Suprapubic skin (tissue), 4 donors: ENCODE measurements at regions not wholly inside any gene's neighbourhood (a gene's known extent, or its start where the extent isn't known, plus 50 kb on each side); places are given as distances from the start of the nearest gene placed in this dataset.
"Not testable (repeated sequence)": the region's sequence is repeated elsewhere in the genome, so short reads cannot be mapped to it uniquely, and the experiment has no call there.

Source experiments
- CTCF ChIP-seq, 2 donors: fragments of 200-600 bp in 1 of 2; fragments of 450-650 bp in 1 of 2; sonication (generic) in 1 of 2; IDR thresholded peaks; one replicate each; pipeline ENCODE4 v1.5.1; 2016 to 2019; ENCODE audit warnings: antibody characterized with exemption in 2 of 2, mild to moderate bottlenecking in 1 of 2, moderate library complexity in 1 of 2
- EP300 ChIP-seq: sonication (generic); formaldehyde crosslinking; IDR thresholded peaks from one replicate; pipeline ENCODE4 v1.6.1; 2017; ENCODE audit warnings: antibody characterized with exemption
- POLR2AphosphoS5 ChIP-seq, 3 donors: sonication (generic); formaldehyde crosslinking; IDR thresholded peaks; one replicate each; pipeline ENCODE4 v1.6.1; 2017; ENCODE audit warnings: antibody characterized with exemption in 3 of 3

- not testable (repeated sequence) for TF ChIP-seq EP300; POLR2AphosphoS5 (IDR thresholded peaks at IDR 0.05); CTCF (IDR thresholded peaks at IDR 0.05)
Observed at GRCh38 chr5:163907783-163908182, 402.4 kb downstream of the MAT2B start.
